OCI-LY1 (cell line): ENCODE measurements at regions not wholly inside any gene's neighbourhood (a gene's known extent, or its start where the extent isn't known, plus 50 kb on each side); places are given as distances from the start of the nearest gene placed in this dataset.

Experiments used
- H2AFZ ChIP-seq: fragments of 200-600 bp; sonication (generic), shearing (Covaris generic); 2 replicates; pipeline ENCODE4 v1.6.0; 2014; ENCODE audit warnings: antibody characterized with exemption, mild to moderate bottlenecking, low read length
- H3F3A ChIP-seq: fragments of 200-600 bp; sonication (generic), shearing (Covaris generic); 2 replicates; pipeline ENCODE4 v1.6.0; 2014; ENCODE audit warnings: mild to moderate bottlenecking, antibody characterized with exemption, low read length, moderate library complexity; ENCODE audit not compliant: insufficient read depth
- H3K27ac ChIP-seq: fragments of 200-600 bp; sonication (generic); 2 replicates; pipeline ENCODE4 v1.5.1; 2014; ENCODE audit warnings: low read length, mixed run types, mild to moderate bottlenecking, low read depth; ENCODE audit not compliant: poor library complexity, severe bottlenecking
- H3K27me3 ChIP-seq: fragments of 200-600 bp; sonication (generic); 2 replicates; pipeline ENCODE4 v1.6.0; 2014; ENCODE audit warnings: antibody characterized with exemption, mild to moderate bottlenecking, low read length, moderate library complexity; ENCODE audit not compliant: insufficient read depth
- H3K36me3 ChIP-seq: fragments of 200-600 bp; sonication (generic); 2 replicates; pipeline ENCODE4 v1.6.1; 2014; ENCODE audit warnings: mild to moderate bottlenecking, antibody characterized with exemption, low read length, moderate library complexity, mixed read lengths; ENCODE audit not compliant: insufficient read depth
- H3K4me1 ChIP-seq: fragments of 200-600 bp; sonication (generic); 2 replicates; pipeline ENCODE4 v1.5.1; 2014; ENCODE audit warnings: mild to moderate bottlenecking, low read length, moderate library complexity; ENCODE audit not compliant: insufficient read depth, severe bottlenecking
- H3K4me2 ChIP-seq: fragments of 200-600 bp; sonication (generic), shearing (Covaris generic); 2 replicates; pipeline ENCODE4 v1.6.1; 2014; ENCODE audit warnings: low read length
- H3K4me3 ChIP-seq: fragments of 200-600 bp; sonication (generic); 2 replicates; pipeline ENCODE4 v1.5.1; 2014; ENCODE audit warnings: low read length, low read depth, mild to moderate bottlenecking, mixed read lengths; ENCODE audit not compliant: poor library complexity, severe bottlenecking
- H3K79me2 ChIP-seq: fragments of 200-600 bp; shearing (Covaris generic); 2 replicates; pipeline ENCODE4 v1.6.1; 2016; ENCODE audit warnings: mixed run types, low read length, mixed read lengths; ENCODE audit not compliant: insufficient read depth
- H3K9ac ChIP-seq: fragments of 200-600 bp; sonication (generic), shearing (Covaris generic); 2 replicates; pipeline ENCODE4 v1.6.1; 2014; ENCODE audit warnings: mild to moderate bottlenecking, low read length, mixed read lengths
- H3K9me2 ChIP-seq: fragments of 200-600 bp; sonication (generic), shearing (Covaris generic); 2 replicates; pipeline ENCODE4 v1.6.1; 2014; ENCODE audit warnings: low read depth, mild to moderate bottlenecking, low read length, mixed read lengths
- H3K9me3 ChIP-seq: fragments of 200-600 bp; shearing (Covaris generic); 2 replicates; pipeline ENCODE4 v1.6.1; 2014; ENCODE audit warnings: low read length, mixed read lengths
- H4K20me1 ChIP-seq: fragments of 200-600 bp; sonication (generic), shearing (Covaris generic); 2 replicates; pipeline ENCODE4 v1.6.0; 2016; ENCODE audit warnings: mild to moderate bottlenecking, low read length; ENCODE audit not compliant: insufficient read depth
- CTCF ChIP-seq: fragments of 200-600 bp; sonication (generic), shearing (Covaris generic); IDR thresholded peaks from 2 replicates; pipeline ENCODE4 v1.5.1; 2017; ENCODE audit warnings: mild to moderate bottlenecking, antibody characterized with exemption, low read length, moderate library complexity, mixed read lengths
- EZH2 ChIP-seq: fragments of 200-600 bp; sonication (generic), shearing (Covaris generic); IDR thresholded peaks from 2 replicates; pipeline ENCODE4 v1.8.0; 2017; ENCODE audit warnings: borderline replicate concordance, mixed run types, mild to moderate bottlenecking, antibody characterized with exemption, low read length, moderate library complexity, mixed read lengths

- no peaks in the 10 kb centered on the region for H3F3A ChIP-seq
- H3K27me3 ChIP-seq, result no peaks in the 10 kb centered on the region
- no peaks in the 10 kb centered on the region for H3K9me3 ChIP-seq
- no peaks in the 10 kb centered on the region for H3K9me2 ChIP-seq
- H3K27ac ChIP-seq, result no peak overlapping the region
- H3K79me2 ChIP-seq, result no peaks in the 10 kb centered on the region
- H3K36me3 ChIP-seq, result no peaks in the 10 kb centered on the region
- H4K20me1 ChIP-seq, result no peaks in the 10 kb centered on the region
- no peak overlapping the region for H3K4me3 ChIP-seq
- no peak overlapping the region for H2AFZ ChIP-seq
- no peak overlapping the region for H3K4me2 ChIP-seq
- TF ChIP-seq EZH2, result no peak
- TF ChIP-seq CTCF, result no peak
- no peak overlapping the region for H3K9ac ChIP-seq
- H3K4me1 ChIP-seq, result no peaks in the 10 kb centered on the region
These were observed 449.0 kb upstream of the MMS22L start for GRCh38 chr6:97732045-97732444.

- Histone ChIP-seq H3K4me1 (no peaks in the 10 kb centered on the region), H3K4me2 (no peak overlapping the region), H3K9me3 (no peaks in the 10 kb centered on the region), H3K9me2 (no peaks in the 10 kb centered on the region), H3K27ac (no peak overlapping the region), H2AFZ (no peak overlapping the region), H4K20me1 (no peaks in the 10 kb centered on the region), H3K9ac (no peak overlapping the region), H3F3A (no peaks in the 10 kb centered on the region), H3K79me2 (no peaks in the 10 kb centered on the region), H3K36me3 (no peaks in the 10 kb centered on the region), H3K4me3 (no peak overlapping the region), H3K27me3 (no peaks in the 10 kb centered on the region)
- TF ChIP-seq EZH2 (no peak), CTCF (no peak)
These were observed 474.6 kb upstream of the MMS22L start for GRCh38 chr6:97757575-97757974.

- H3K27ac ChIP-seq, result no peak overlapping the region
- no peak overlapping the region for H3K4me2 ChIP-seq
- no peaks in the 10 kb centered on the region for H3K4me1 ChIP-seq
- H4K20me1 ChIP-seq, result no peaks in the 10 kb centered on the region
- no peak overlapping the region for H3K9ac ChIP-seq
- H3F3A ChIP-seq, result no peaks in the 10 kb centered on the region
- no peaks in the 10 kb centered on the region for H3K9me2 ChIP-seq
- H3K79me2 ChIP-seq, result no peaks in the 10 kb centered on the region
- no peak overlapping the region for H2AFZ ChIP-seq
- no peaks in the 10 kb centered on the region for H3K36me3 ChIP-seq
- H3K9me3 ChIP-seq, result no peaks in the 10 kb centered on the region
- H3K27me3 ChIP-seq, result no peaks in the 10 kb centered on the region
- no peak overlapping the region for H3K4me3 ChIP-seq
- TF ChIP-seq EZH2 (no peak), CTCF (no peak)
These were observed 482.4 kb upstream of the MMS22L start for GRCh38 chr6:97765461-97765860.
